ENCODE measurements at regions not wholly inside any gene's neighbourhood (a gene's known extent, or its start where the extent isn't known, plus 50 kb on each side); places are given as distances from the start of the nearest gene placed in this dataset.

DNA sequence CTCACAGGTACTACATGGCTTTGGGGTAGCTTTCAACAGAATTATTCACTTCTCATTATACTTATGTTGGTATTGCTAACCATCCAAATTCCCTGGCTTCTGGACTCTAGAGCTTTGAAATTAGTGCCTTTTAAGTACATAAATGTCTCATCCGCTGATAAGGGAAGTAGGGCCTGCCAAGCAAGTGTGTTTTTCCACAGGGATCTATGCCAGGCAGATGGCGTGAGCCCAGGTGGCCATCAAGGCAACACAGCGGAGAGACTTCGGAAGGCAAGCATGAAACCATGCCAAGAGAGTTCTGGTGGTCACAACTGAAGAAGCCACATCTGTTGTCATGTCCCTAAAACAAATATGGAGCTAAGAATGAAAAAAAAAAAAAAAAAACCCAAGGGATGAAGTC is 503.1 kb upstream of the LCORL start:
- Histone ChIP-seq H2BK15ac (ENCODE audit: low read depth, poor library complexity, severe bottlenecking) (no peak overlapping the region), H3K23ac (ENCODE audit: low read length in 2 of 2) (no peak overlapping the region), H3K4me3 (ENCODE audit: insufficient read depth in 1 of 2, low read depth in 1 of 2, low read length in 2 of 2) (no peak overlapping the region), H2BK5ac (ENCODE audit: low read depth, low read length, poor library complexity, severe bottlenecking) (no peak overlapping the region), H3K4me1 (ENCODE audit: control insufficient read depth, insufficient read depth, low read depth, low read length) (no peaks in the 10 kb centered on the region), H3K27ac (ENCODE audit: low read length, poor library complexity, severe bottlenecking) (no peak overlapping the region), H2AFZ (ENCODE audit: low read depth, low read length) (no peak overlapping the region), H3K14ac (ENCODE audit: low read length in 2 of 2) (no peak overlapping the region), H2BK120ac (ENCODE audit: low read depth, low read length) (no peak overlapping the region), H3K36me3 (ENCODE audit: control insufficient read depth in 1 of 2, insufficient read depth in 2 of 2, low read depth in 1 of 2, low read length in 2 of 2) (no peaks in the 10 kb centered on the region), H3K27me3 (ENCODE audit: control insufficient read depth in 1 of 2, insufficient read depth in 1 of 2, low read length in 2 of 2) (no peaks in the 10 kb centered on the region), H3K18ac (ENCODE audit: low read depth in 1 of 2, low read length in 2 of 2) (no peak overlapping the region), H3K9ac (ENCODE audit: low read length) (no peak overlapping the region), H3K4ac (ENCODE audit: low read depth in 1 of 2, low read length in 2 of 2) (no peak overlapping the region), H3K9me3 (ENCODE audit: control insufficient read depth, low read length) (no peaks in the 10 kb centered on the region), H3K4me2 (ENCODE audit: low read length, poor library complexity, severe bottlenecking) (no peak overlapping the region), H2BK12ac (ENCODE audit: low read length in 2 of 2) (no peak overlapping the region), H4K91ac (ENCODE audit: low read length) (no peak overlapping the region), H4K8ac (ENCODE audit: low read length) (no peak overlapping the region), H3K79me1 (replicated peaks; ENCODE audit: low read length, poor library complexity, severe bottlenecking) (no peaks in the 10 kb centered on the region), H2AK5ac (ENCODE audit: low read length, severe bottlenecking) (no peak overlapping the region)
- DNase-seq, result no peak
- 74% methylated on average over 4 of the region's 4 CpGs for WGBS

DNA sequence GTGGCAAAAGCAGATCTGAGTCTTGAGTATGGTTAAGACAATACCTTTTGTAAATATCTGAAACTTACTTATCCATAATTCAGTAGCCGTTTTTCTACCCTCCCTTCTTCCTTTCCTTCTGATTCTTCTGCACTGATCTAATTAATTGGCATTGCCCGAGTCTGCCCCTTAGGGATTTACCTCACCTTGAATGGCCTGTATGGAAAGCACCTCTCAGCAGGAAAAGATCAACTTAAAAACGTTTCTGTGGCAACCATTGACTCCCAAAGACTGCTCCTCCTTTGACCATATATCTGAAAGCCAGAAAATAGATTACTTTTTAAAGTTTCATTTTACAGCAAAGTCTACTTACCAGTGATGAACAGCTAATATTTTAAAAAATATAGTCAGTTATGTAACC is 496.5 kb upstream of the LCORL start:
- Histone ChIP-seq H3K14ac (ENCODE audit: low read length in 2 of 2) (no peak overlapping the region), H3K79me1 (replicated peaks; ENCODE audit: low read length, poor library complexity, severe bottlenecking) (no peaks in the 10 kb centered on the region), H4K8ac (ENCODE audit: low read length) (no peak overlapping the region), H2AFZ (ENCODE audit: low read depth, low read length) (no peak overlapping the region), H3K23ac (ENCODE audit: low read length in 2 of 2) (no peak overlapping the region), H3K27me3 (ENCODE audit: control insufficient read depth in 1 of 2, insufficient read depth in 1 of 2, low read length in 2 of 2) (no peaks in the 10 kb centered on the region), H3K4ac (ENCODE audit: low read depth in 1 of 2, low read length in 2 of 2) (no peak overlapping the region), H3K27ac (ENCODE audit: low read length, poor library complexity, severe bottlenecking) (no peak overlapping the region), H3K18ac (ENCODE audit: low read depth in 1 of 2, low read length in 2 of 2) (no peak overlapping the region), H3K4me2 (ENCODE audit: low read length, poor library complexity, severe bottlenecking) (no peak overlapping the region), H2BK120ac (ENCODE audit: low read depth, low read length) (no peak overlapping the region), H3K36me3 (ENCODE audit: control insufficient read depth in 1 of 2, insufficient read depth in 2 of 2, low read depth in 1 of 2, low read length in 2 of 2) (no peaks in the 10 kb centered on the region), H3K9ac (ENCODE audit: low read length) (no peak overlapping the region), H3K4me1 (ENCODE audit: control insufficient read depth, insufficient read depth, low read depth, low read length) (no peaks in the 10 kb centered on the region), H3K4me3 (ENCODE audit: insufficient read depth in 1 of 2, low read depth in 1 of 2, low read length in 2 of 2) (no peak overlapping the region), H2BK5ac (ENCODE audit: low read depth, low read length, poor library complexity, severe bottlenecking) (no peak overlapping the region), H2AK5ac (ENCODE audit: low read length, severe bottlenecking) (no peak overlapping the region), H4K91ac (ENCODE audit: low read length) (no peak overlapping the region), H2BK12ac (ENCODE audit: low read length in 2 of 2) (no peak overlapping the region), H3K9me3 (ENCODE audit: control insufficient read depth, low read length) (no peaks in the 10 kb centered on the region), H2BK15ac (ENCODE audit: low read depth, poor library complexity, severe bottlenecking) (no peak overlapping the region)
- 27% methylated on average over 3 of the region's 3 CpGs for WGBS
- no peak for DNase-seq

DNA sequence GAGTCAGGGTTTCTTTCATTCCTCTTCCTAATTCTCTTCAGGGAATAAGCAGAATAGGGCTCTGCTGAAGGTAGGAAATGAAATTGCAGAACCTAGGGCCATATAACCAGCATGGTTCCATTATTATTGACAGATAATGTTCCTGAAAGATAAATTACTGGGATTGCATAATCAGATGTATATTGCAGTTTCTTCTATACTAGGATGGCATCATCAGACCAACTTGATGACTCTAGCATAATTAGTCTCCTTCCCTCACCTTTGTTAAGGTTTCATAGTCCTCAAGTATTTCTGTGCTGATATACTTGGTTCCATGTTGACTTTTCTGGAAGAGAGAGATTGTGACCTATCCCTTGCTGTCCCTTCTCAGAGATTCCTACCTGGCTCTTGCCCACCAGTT is 492.3 kb upstream of the LCORL start:
- Histone ChIP-seq H2AK5ac (ENCODE audit: low read length, severe bottlenecking) (no peak overlapping the region), H3K9ac (ENCODE audit: low read length) (no peak overlapping the region), H3K4ac (ENCODE audit: low read depth in 1 of 2, low read length in 2 of 2) (no peak overlapping the region), H3K9me3 (ENCODE audit: control insufficient read depth, low read length) (no peaks in the 10 kb centered on the region), H3K36me3 (ENCODE audit: control insufficient read depth in 1 of 2, insufficient read depth in 2 of 2, low read depth in 1 of 2, low read length in 2 of 2) (no peaks in the 10 kb centered on the region), H2AFZ (ENCODE audit: low read depth, low read length) (no peak overlapping the region), H2BK5ac (ENCODE audit: low read depth, low read length, poor library complexity, severe bottlenecking) (no peak overlapping the region), H2BK120ac (ENCODE audit: low read depth, low read length) (no peak overlapping the region), H3K79me1 (replicated peaks; ENCODE audit: low read length, poor library complexity, severe bottlenecking) (no peaks in the 10 kb centered on the region), H3K4me3 (ENCODE audit: insufficient read depth in 1 of 2, low read depth in 1 of 2, low read length in 2 of 2) (no peak overlapping the region), H4K8ac (ENCODE audit: low read length) (no peak overlapping the region), H3K23ac (ENCODE audit: low read length in 2 of 2) (no peak overlapping the region), H3K27me3 (ENCODE audit: control insufficient read depth in 1 of 2, insufficient read depth in 1 of 2, low read length in 2 of 2) (no peaks in the 10 kb centered on the region), H4K91ac (ENCODE audit: low read length) (no peak overlapping the region), H3K14ac (ENCODE audit: low read length in 2 of 2) (no peak overlapping the region), H3K4me1 (ENCODE audit: control insufficient read depth, insufficient read depth, low read depth, low read length) (no peaks in the 10 kb centered on the region), H3K27ac (ENCODE audit: low read length, poor library complexity, severe bottlenecking) (no peak overlapping the region), H2BK12ac (ENCODE audit: low read length in 2 of 2) (no peak overlapping the region), H3K18ac (ENCODE audit: low read depth in 1 of 2, low read length in 2 of 2) (no peak overlapping the region), H3K4me2 (ENCODE audit: low read length, poor library complexity, severe bottlenecking) (no peak overlapping the region), H2BK15ac (ENCODE audit: low read depth, poor library complexity, severe bottlenecking) (no peak overlapping the region)
- no peak for DNase-seq

DNA sequence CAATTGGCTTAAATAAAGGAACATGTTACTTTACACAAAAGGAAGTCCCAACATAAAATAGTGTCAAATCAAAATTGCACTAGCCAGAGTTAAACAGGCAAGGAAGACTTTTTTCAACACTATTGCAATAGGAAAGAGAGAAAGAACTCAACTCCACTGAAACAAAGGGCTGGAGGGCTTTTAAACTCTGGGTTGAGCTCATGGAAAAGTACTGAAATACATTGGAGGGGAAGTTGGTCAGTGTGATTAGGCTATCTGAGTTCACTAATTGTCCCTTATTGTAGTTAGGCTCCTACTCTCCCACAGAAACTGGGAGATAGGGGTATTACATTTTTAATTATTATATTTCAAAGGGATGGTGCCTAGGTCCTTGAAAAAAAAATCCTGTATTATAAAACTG is 491.2 kb upstream of the LCORL start:
- H3K14ac ChIP-seq (ENCODE audit: low read length in 2 of 2), result no peak overlapping the region
- DNase-seq, result no peak
- H2BK120ac ChIP-seq (ENCODE audit: low read depth, low read length), result no peak overlapping the region
- no peak overlapping the region for H4K91ac ChIP-seq (ENCODE audit: low read length)
- no peak overlapping the region for H2BK15ac ChIP-seq (ENCODE audit: low read depth, poor library complexity, severe bottlenecking)
- H3K79me1 ChIP-seq (replicated peaks; ENCODE audit: low read length, poor library complexity, severe bottlenecking), result no peaks in the 10 kb centered on the region
- no peak overlapping the region for H3K4me2 ChIP-seq (ENCODE audit: low read length, poor library complexity, severe bottlenecking)
- H3K27ac ChIP-seq (ENCODE audit: low read length, poor library complexity, severe bottlenecking), result no peak overlapping the region
- H3K23ac ChIP-seq (ENCODE audit: low read length in 2 of 2), result no peak overlapping the region
- H2AFZ ChIP-seq (ENCODE audit: low read depth, low read length), result no peak overlapping the region
- no peak overlapping the region for H3K18ac ChIP-seq (ENCODE audit: low read depth in 1 of 2, low read length in 2 of 2)
- H4K8ac ChIP-seq (ENCODE audit: low read length), result no peak overlapping the region
- no peaks in the 10 kb centered on the region for H3K4me1 ChIP-seq (ENCODE audit: control insufficient read depth, insufficient read depth, low read depth, low read length)
- no peak overlapping the region for H2BK5ac ChIP-seq (ENCODE audit: low read depth, low read length, poor library complexity, severe bottlenecking)
- H2AK5ac ChIP-seq (ENCODE audit: low read length, severe bottlenecking), result no peak overlapping the region
- H3K4ac ChIP-seq (ENCODE audit: low read depth in 1 of 2, low read length in 2 of 2), result no peak overlapping the region
- no peaks in the 10 kb centered on the region for H3K27me3 ChIP-seq (ENCODE audit: control insufficient read depth in 1 of 2, insufficient read depth in 1 of 2, low read length in 2 of 2)
- no peak overlapping the region for H3K9ac ChIP-seq (ENCODE audit: low read length)
- H3K4me3 ChIP-seq (ENCODE audit: insufficient read depth in 1 of 2, low read depth in 1 of 2, low read length in 2 of 2), result no peak overlapping the region
- H2BK12ac ChIP-seq (ENCODE audit: low read length in 2 of 2), result no peak overlapping the region
- no peaks in the 10 kb centered on the region for H3K9me3 ChIP-seq (ENCODE audit: control insufficient read depth, low read length)
- H3K36me3 ChIP-seq (ENCODE audit: control insufficient read depth in 1 of 2, insufficient read depth in 2 of 2, low read depth in 1 of 2, low read length in 2 of 2), result no peaks in the 10 kb centered on the region

Measured in mesenchymal stem cell (in vitro differentiated cells and primary cell).